C4-2B (cell line): ENCODE measurements at regions not wholly inside any gene's neighbourhood (a gene's known extent, or its start where the extent isn't known, plus 50 kb on each side); places are given as distances from the start of the nearest gene placed in this dataset.

Experiments used
- CTCF ChIP-seq: fragments of 450-650 bp; conservative IDR thresholded peaks from 2 replicates; pipeline ENCODE4 v1.5.1; 2017; ENCODE audit warnings: mild to moderate bottlenecking
- ZFX ChIP-seq: fragments of 450-650 bp; IDR thresholded peaks from 2 replicates; pipeline ENCODE4 v1.6.1; 2017

GRCh38 chr5:15338546-15338945, 161.4 kb upstream of the FBXL7 start:
- TF ChIP-seq CTCF (no peak), ZFX (no peak)
